Muscle layer of duodenum (tissue), 2 donors: ENCODE measurements at regions not wholly inside any gene's neighbourhood (a gene's known extent, or its start where the extent isn't known, plus 50 kb on each side); places are given as distances from the start of the nearest gene placed in this dataset.

ENCODE experiments used
- H3K27ac ChIP-seq: one replicate; pipeline ENCODE4 v1.7.0; 2013; ENCODE audit warnings: mild to moderate bottlenecking, low read length
- H3K27me3 ChIP-seq: one replicate; pipeline ENCODE4 v1.7.0; 2013; ENCODE audit warnings: low read depth, mild to moderate bottlenecking, control low read depth, low read length
- H3K36me3 ChIP-seq, 2 donors: one replicate each; pipeline ENCODE4 v1.7.0; 2013; ENCODE audit warnings: low read length in 2 of 2, control low read depth in 1 of 2, mild to moderate bottlenecking in 1 of 2; ENCODE audit not compliant: insufficient read depth in 2 of 2, control insufficient read depth in 1 of 2
- H3K4me1 ChIP-seq, 2 donors: one replicate each; pipeline ENCODE4 v1.7.0; 2013; ENCODE audit warnings: low read length in 2 of 2, mild to moderate bottlenecking in 2 of 2, control low read depth in 1 of 2, moderate library complexity in 1 of 2; ENCODE audit not compliant: insufficient read depth in 2 of 2, control insufficient read depth in 1 of 2
- H3K4me3 ChIP-seq, 2 donors: one replicate each; pipeline ENCODE4 v1.7.0; 2013; ENCODE audit warnings: low read length in 2 of 2, low read depth in 1 of 2, mild to moderate bottlenecking in 1 of 2
- H3K9me3 ChIP-seq, 2 donors: one replicate each; pipeline ENCODE4 v1.7.0; 2013; ENCODE audit warnings: low read length in 2 of 2, control low read depth in 1 of 2, mild to moderate bottlenecking in 1 of 2; ENCODE audit not compliant: control insufficient read depth in 1 of 2
- donor health status: healthy.

- no peak overlapping the region for H3K27ac ChIP-seq
- H3K36me3 ChIP-seq, result no peaks in the 10 kb centered on the region
- no peaks in the 10 kb centered on the region for H3K27me3 ChIP-seq
- H3K4me3 ChIP-seq, result no peak overlapping the region
- no peaks in the 10 kb centered on the region for H3K9me3 ChIP-seq
- H3K4me1 ChIP-seq, result peaks cover 0 to 10% of the 10 kb centered on the region in 2 donors
These were observed 397.4 kb downstream of the MAFB start for GRCh38 chr20:40291493-40292135.

DNA sequence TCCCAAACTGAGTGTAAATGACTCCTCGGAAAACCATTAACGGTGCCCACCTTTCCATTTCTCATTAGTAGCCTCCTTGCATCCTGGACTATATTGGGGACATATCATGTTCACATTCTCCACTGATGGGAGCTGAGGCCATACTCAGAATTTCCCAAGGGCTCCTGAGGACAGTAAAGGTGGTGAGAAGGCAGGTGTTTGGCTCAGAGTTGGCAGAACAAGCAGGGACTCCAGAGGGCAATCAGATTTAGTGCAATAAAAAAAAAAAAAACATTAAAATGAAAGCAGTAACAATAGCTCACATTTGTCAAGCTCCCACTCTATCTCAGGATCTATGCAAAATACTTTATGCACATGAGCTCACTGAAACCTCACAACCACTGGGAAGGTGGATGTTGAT is 401.4 kb downstream of the MAFB start:
- Histone ChIP-seq H3K27ac (no peak overlapping the region), H3K4me1 (peaks cover 0 to 9% of the 10 kb centered on the region in 2 donors), H3K27me3 (no peaks in the 10 kb centered on the region), H3K36me3 (no peaks in the 10 kb centered on the region), H3K9me3 (no peaks in the 10 kb centered on the region), H3K4me3 (no peak overlapping the region)

DNA sequence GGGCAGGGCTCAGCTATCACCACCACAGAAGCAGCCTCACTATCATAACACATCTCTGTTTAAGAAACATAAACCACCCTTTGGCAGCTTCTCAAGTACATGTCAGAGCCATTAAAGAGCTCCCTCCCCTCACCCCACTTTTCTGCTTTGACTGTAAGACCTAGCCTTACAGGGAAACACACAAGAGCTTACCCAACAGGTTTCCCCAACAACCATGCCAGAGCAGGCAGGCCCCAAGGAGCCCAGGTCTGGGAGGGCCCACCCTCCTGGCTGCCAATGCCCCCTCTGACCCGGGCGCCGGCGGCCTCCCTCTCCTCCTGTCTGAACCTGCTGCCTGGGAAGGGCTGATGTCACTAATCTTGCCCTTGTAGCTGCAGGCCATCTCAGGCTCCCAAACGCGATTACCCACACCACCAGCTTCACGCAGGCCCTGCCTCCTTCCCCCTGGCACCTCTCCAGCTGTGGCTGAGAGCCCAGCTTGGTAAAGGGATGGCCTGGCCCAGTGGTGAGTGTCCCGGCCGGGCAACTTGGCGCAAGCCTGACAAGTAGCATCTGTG is 402.0 kb downstream of the MAFB start:
- Histone ChIP-seq H3K27ac (no peak overlapping the region), H3K9me3 (no peaks in the 10 kb centered on the region), H3K4me3 (no peak overlapping the region)

DNA sequence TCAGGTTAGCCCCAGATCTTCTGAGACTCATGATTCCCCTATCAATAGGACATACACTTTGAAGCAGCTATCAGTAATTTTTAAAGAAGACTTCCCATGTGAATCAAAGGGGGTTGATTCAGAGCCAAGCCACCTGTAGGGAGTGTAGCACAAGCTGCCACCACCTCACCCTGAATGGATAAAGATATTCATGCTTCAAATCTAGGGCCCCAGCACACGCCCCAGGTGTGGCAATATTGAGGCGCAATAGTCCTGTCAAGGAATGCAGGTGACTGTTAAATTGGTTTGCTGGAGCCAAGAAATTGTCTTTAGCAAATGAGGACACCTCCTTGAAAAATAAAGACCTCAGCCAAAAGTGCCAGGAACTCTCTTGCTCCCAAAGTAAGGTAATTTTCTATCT is 404.4 kb downstream of the MAFB start:
- H3K27me3 ChIP-seq, result no peaks in the 10 kb centered on the region
- H3K9me3 ChIP-seq, result no peaks in the 10 kb centered on the region
- H3K4me1 ChIP-seq, result peaks cover 0 to 9% of the 10 kb centered on the region in 2 donors
- no peak overlapping the region for H3K27ac ChIP-seq
- no peak overlapping the region for H3K4me3 ChIP-seq
- H3K36me3 ChIP-seq, result no peaks in the 10 kb centered on the region

More for the DNA sequence above, 402.0 kb downstream of the MAFB start:
- Histone ChIP-seq H3K4me1 (peaks cover 0 to 9% of the 10 kb centered on the region in 2 donors), H3K27me3 (no peaks in the 10 kb centered on the region), H3K36me3 (no peaks in the 10 kb centered on the region)

GRCh38 chr20:40283689-40284088 is 405.3 kb downstream of the MAFB start:
- no peak overlapping the region for H3K27ac ChIP-seq
- no peaks in the 10 kb centered on the region for H3K27me3 ChIP-seq
- no peaks in the 10 kb centered on the region for H3K9me3 ChIP-seq
- peaks cover 4 to 9% of the 10 kb centered on the region in 2 donors for H3K4me1 ChIP-seq
- H3K4me3 ChIP-seq, result no peak overlapping the region
- no peaks in the 10 kb centered on the region for H3K36me3 ChIP-seq

GRCh38 chr20:40282941-40283340 is 406.1 kb downstream of the MAFB start:
- Histone ChIP-seq H3K9me3 (no peaks in the 10 kb centered on the region), H3K4me1 (peaks cover 4 to 9% of the 10 kb centered on the region in 2 donors), H3K27me3 (no peaks in the 10 kb centered on the region), H3K36me3 (no peaks in the 10 kb centered on the region), H3K4me3 (no peak overlapping the region), H3K27ac (no peak overlapping the region)

DNA sequence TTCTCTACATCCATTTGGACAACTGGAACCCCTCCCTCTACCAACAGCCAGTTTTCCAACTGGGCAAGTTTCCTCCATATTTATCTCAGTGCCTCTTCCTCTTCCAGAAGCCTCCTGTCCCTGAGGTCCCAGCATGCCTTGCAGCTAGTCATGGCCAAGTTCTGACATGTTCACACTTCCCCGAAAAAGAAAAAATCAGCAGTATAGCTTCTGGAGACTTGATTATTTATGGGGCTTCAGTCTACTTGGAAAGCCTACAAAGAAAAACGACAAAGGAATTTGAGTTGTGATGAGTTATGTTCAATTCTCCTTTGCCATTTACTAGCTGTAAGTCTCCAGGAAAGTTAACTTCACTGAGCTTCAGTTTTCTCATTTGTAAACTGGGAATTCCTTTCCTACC is 406.5 kb downstream of the MAFB start:
- peaks cover 4 to 9% of the 10 kb centered on the region in 2 donors for H3K4me1 ChIP-seq
- H3K36me3 ChIP-seq, result no peaks in the 10 kb centered on the region
- no peak overlapping the region for H3K27ac ChIP-seq
- no peaks in the 10 kb centered on the region for H3K9me3 ChIP-seq
- H3K27me3 ChIP-seq, result no peaks in the 10 kb centered on the region
- no peak overlapping the region for H3K4me3 ChIP-seq

DNA sequence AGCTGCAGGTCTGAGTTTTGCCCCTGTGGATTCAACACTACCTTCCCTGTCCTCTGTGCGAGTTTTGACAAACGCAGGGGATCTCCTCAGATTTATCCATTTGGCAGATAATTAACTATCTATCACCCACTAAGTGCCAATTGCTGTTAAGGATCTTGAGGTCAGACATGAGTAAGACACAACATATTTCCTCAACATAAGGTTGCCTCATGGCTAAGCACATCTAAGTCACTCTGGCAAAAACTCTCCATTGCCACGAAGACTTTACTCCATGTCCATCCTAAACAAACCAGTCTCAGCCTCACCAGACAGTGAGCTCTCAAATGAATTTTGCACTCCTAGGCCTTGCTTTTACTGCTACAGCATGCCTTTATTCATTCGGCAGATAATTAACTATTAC is 408.4 kb downstream of the MAFB start:
- H3K27ac ChIP-seq, result no peak overlapping the region
- no peaks in the 10 kb centered on the region for H3K9me3 ChIP-seq
- H3K36me3 ChIP-seq, result no peaks in the 10 kb centered on the region
- H3K4me3 ChIP-seq, result no peak overlapping the region
- H3K27me3 ChIP-seq, result no peaks in the 10 kb centered on the region
- H3K4me1 ChIP-seq, result peaks cover 3 to 4% of the 10 kb centered on the region in 2 donors

DNA sequence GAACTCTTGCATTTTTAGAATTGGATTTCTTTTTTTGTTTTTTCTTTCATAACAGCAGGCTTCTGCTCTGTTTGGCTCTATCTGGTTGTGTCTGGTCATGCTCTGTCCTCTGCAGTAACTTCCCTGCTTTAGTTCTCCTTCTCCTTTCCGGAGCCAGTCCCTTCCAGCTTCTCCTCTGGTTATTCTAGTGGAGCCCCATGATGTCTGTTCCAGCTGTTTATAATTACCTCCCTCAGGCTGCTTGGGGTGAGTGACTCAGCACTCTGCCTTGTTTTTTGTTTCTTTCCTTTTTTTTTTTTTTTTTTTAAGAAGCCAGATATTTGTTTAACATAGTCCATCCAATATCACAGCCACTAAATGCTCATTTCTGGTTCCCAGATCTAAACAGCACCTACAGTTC is 409.6 kb downstream of the MAFB start:
- Histone ChIP-seq H3K9me3 (no peaks in the 10 kb centered on the region), H3K27me3 (no peaks in the 10 kb centered on the region), H3K4me3 (no peak overlapping the region), H3K36me3 (no peaks in the 10 kb centered on the region), H3K27ac (peak overlapping the region; percentile 54), H3K4me1 (peaks cover 3 to 4% of the 10 kb centered on the region in 2 donors)

GRCh38 chr20:40278673-40279072 is 410.4 kb downstream of the MAFB start:
- Histone ChIP-seq H3K4me1 (peaks cover 3 to 4% of the 10 kb centered on the region in 2 donors), H3K36me3 (no peaks in the 10 kb centered on the region), H3K4me3 (no peak overlapping the region), H3K9me3 (no peaks in the 10 kb centered on the region), H3K27ac (peak overlapping the region; percentile 54), H3K27me3 (no peaks in the 10 kb centered on the region)

- no peak overlapping the region for H3K4me3 ChIP-seq
- no peaks in the 10 kb centered on the region for H3K9me3 ChIP-seq
- H3K27me3 ChIP-seq, result no peaks in the 10 kb centered on the region
- H3K4me1 ChIP-seq, result peaks cover 3 to 4% of the 10 kb centered on the region in 2 donors
- no peaks in the 10 kb centered on the region for H3K36me3 ChIP-seq
- no peak overlapping the region for H3K27ac ChIP-seq
These were observed 412.7 kb downstream of the MAFB start for GRCh38 chr20:40276301-40276700.

- H3K9me3 ChIP-seq, result no peaks in the 10 kb centered on the region
- H3K4me1 ChIP-seq, result peaks cover 3 to 4% of the 10 kb centered on the region in 2 donors
- no peaks in the 10 kb centered on the region for H3K36me3 ChIP-seq
- no peaks in the 10 kb centered on the region for H3K27me3 ChIP-seq
- H3K27ac ChIP-seq, result no peak overlapping the region
- H3K4me3 ChIP-seq, result no peak overlapping the region
These were observed 413.3 kb downstream of the MAFB start for GRCh38 chr20:40275738-40276137.
